ENCODE measurements at regions not wholly inside any gene's neighbourhood (a gene's known extent, or its start where the extent isn't known, plus 50 kb on each side); places are given as distances from the start of the nearest gene placed in this dataset.

GRCh38 chr21:41593051-41593759 lies 85.2 kb upstream of the TMPRSS2 start:
- no peak overlapping the region for H3K4me3 Mint-ChIP-seq
- H3K9me3 Mint-ChIP-seq, result no peaks in the 10 kb centered on the region
- no peaks in the 10 kb centered on the region for H3K36me3 Mint-ChIP-seq (ENCODE audit: low read depth)
- H3K4me1 Mint-ChIP-seq (ENCODE audit: low read depth), result no peaks in the 10 kb centered on the region
- no peak overlapping the region for H3K27ac Mint-ChIP-seq
- no peaks in the 10 kb centered on the region for H3K27me3 Mint-ChIP-seq (ENCODE audit: low read depth)

- Mint-ChIP-seq H3K27ac (no peak overlapping the region), H3K4me3 (no peak overlapping the region), H3K36me3 (ENCODE audit: low read depth) (no peaks in the 10 kb centered on the region), H3K4me1 (ENCODE audit: low read depth) (no peaks in the 10 kb centered on the region), H3K27me3 (ENCODE audit: low read depth) (peaks cover 5% of the 10 kb centered on the region), H3K9me3 (no peaks in the 10 kb centered on the region)
Measured at GRCh38 chr21:41589620-41590175, 81.7 kb upstream of the TMPRSS2 start.

GRCh38 chr21:41589131-41589530 lies 81.2 kb upstream of the TMPRSS2 start:
- Mint-ChIP-seq H3K27ac (no peak overlapping the region), H3K36me3 (ENCODE audit: low read depth) (no peaks in the 10 kb centered on the region), H3K4me1 (ENCODE audit: low read depth) (no peaks in the 10 kb centered on the region), H3K27me3 (ENCODE audit: low read depth) (peaks cover 5% of the 10 kb centered on the region), H3K4me3 (no peak overlapping the region), H3K9me3 (no peaks in the 10 kb centered on the region)

GRCh38 chr21:41585199-41585994 lies 77.4 kb upstream of the TMPRSS2 start:
- Mint-ChIP-seq H3K9me3 (no peaks in the 10 kb centered on the region), H3K36me3 (ENCODE audit: low read depth) (no peaks in the 10 kb centered on the region), H3K4me3 (no peak overlapping the region), H3K4me1 (ENCODE audit: low read depth) (no peaks in the 10 kb centered on the region), H3K27ac (no peak overlapping the region), H3K27me3 (ENCODE audit: low read depth) (peaks cover 5% of the 10 kb centered on the region)

- Mint-ChIP-seq H3K36me3 (ENCODE audit: low read depth) (no peaks in the 10 kb centered on the region), H3K4me3 (no peak overlapping the region), H3K4me1 (ENCODE audit: low read depth) (no peaks in the 10 kb centered on the region), H3K27ac (no peak overlapping the region), H3K9me3 (no peaks in the 10 kb centered on the region), H3K27me3 (ENCODE audit: low read depth) (peaks cover 5% of the 10 kb centered on the region)
Measured at GRCh38 chr21:41584603-41585176, 76.7 kb upstream of the TMPRSS2 start.

- Mint-ChIP-seq H3K27ac (no peak overlapping the region), H3K36me3 (ENCODE audit: low read depth) (no peaks in the 10 kb centered on the region), H3K27me3 (ENCODE audit: low read depth) (peaks cover 5% of the 10 kb centered on the region), H3K4me3 (no peak overlapping the region), H3K4me1 (ENCODE audit: low read depth) (no peaks in the 10 kb centered on the region), H3K9me3 (peaks cover 4% of the 10 kb centered on the region)
Measured at GRCh38 chr21:41583274-41583790, 75.4 kb upstream of the TMPRSS2 start.

GRCh38 chr21:41582866-41583265 lies 74.9 kb upstream of the TMPRSS2 start:
- H3K9me3 Mint-ChIP-seq, result peaks cover 8% of the 10 kb centered on the region
- peaks cover 5% of the 10 kb centered on the region for H3K27me3 Mint-ChIP-seq (ENCODE audit: low read depth)
- no peak overlapping the region for H3K4me3 Mint-ChIP-seq
- no peak overlapping the region for H3K27ac Mint-ChIP-seq
- H3K36me3 Mint-ChIP-seq (ENCODE audit: low read depth), result no peaks in the 10 kb centered on the region
- H3K4me1 Mint-ChIP-seq (ENCODE audit: low read depth), result no peaks in the 10 kb centered on the region

- Mint-ChIP-seq H3K36me3 (ENCODE audit: low read depth) (no peaks in the 10 kb centered on the region), H3K27me3 (ENCODE audit: low read depth) (peaks cover 5% of the 10 kb centered on the region), H3K9me3 (peaks cover 11% of the 10 kb centered on the region), H3K27ac (no peak overlapping the region), H3K4me1 (ENCODE audit: low read depth) (no peaks in the 10 kb centered on the region), H3K4me3 (no peak overlapping the region)
Measured at GRCh38 chr21:41582298-41582840, 74.4 kb upstream of the TMPRSS2 start.

- no peaks in the 10 kb centered on the region for H3K4me1 Mint-ChIP-seq (ENCODE audit: low read depth)
- H3K36me3 Mint-ChIP-seq (ENCODE audit: low read depth), result no peaks in the 10 kb centered on the region
- no peak overlapping the region for H3K27ac Mint-ChIP-seq
- H3K4me3 Mint-ChIP-seq, result no peak overlapping the region
- H3K9me3 Mint-ChIP-seq, result peaks cover 18% of the 10 kb centered on the region
- H3K27me3 Mint-ChIP-seq (ENCODE audit: low read depth), result no peaks in the 10 kb centered on the region
Measured at GRCh38 chr21:41581592-41582228, 73.8 kb upstream of the TMPRSS2 start.

GRCh38 chr21:41580758-41581554 lies 73.0 kb upstream of the TMPRSS2 start:
- Mint-ChIP-seq H3K4me1 (ENCODE audit: low read depth) (no peaks in the 10 kb centered on the region), H3K27ac (no peak overlapping the region), H3K4me3 (no peak overlapping the region), H3K36me3 (ENCODE audit: low read depth) (no peaks in the 10 kb centered on the region), H3K27me3 (ENCODE audit: low read depth) (no peaks in the 10 kb centered on the region), H3K9me3 (peaks cover 19% of the 10 kb centered on the region)

GRCh38 chr21:41579692-41580091 lies 71.7 kb upstream of the TMPRSS2 start:
- H3K27me3 Mint-ChIP-seq (ENCODE audit: low read depth), result no peaks in the 10 kb centered on the region

GRCh38 chr21:41578716-41579115 lies 70.8 kb upstream of the TMPRSS2 start:
- Mint-ChIP-seq H3K4me1 (ENCODE audit: low read depth) (no peaks in the 10 kb centered on the region), H3K27ac (no peak overlapping the region), H3K27me3 (ENCODE audit: low read depth) (no peaks in the 10 kb centered on the region), H3K36me3 (ENCODE audit: low read depth) (no peaks in the 10 kb centered on the region), H3K4me3 (no peak overlapping the region), H3K9me3 (peaks cover 19% of the 10 kb centered on the region)

More at GRCh38 chr21:41579692-41580091, 71.7 kb upstream of the TMPRSS2 start:
- Mint-ChIP-seq H3K9me3 (peaks cover 19% of the 10 kb centered on the region), H3K27ac (no peak overlapping the region), H3K4me1 (ENCODE audit: low read depth) (no peaks in the 10 kb centered on the region), H3K4me3 (no peak overlapping the region), H3K36me3 (ENCODE audit: low read depth) (no peaks in the 10 kb centered on the region)

- Mint-ChIP-seq H3K4me3 (no peak overlapping the region), H3K27me3 (ENCODE audit: low read depth) (no peaks in the 10 kb centered on the region), H3K27ac (no peak overlapping the region), H3K9me3 (peaks cover 19% of the 10 kb centered on the region), H3K36me3 (ENCODE audit: low read depth) (no peaks in the 10 kb centered on the region), H3K4me1 (ENCODE audit: low read depth) (no peaks in the 10 kb centered on the region)
Measured at GRCh38 chr21:41578083-41578482, 70.1 kb upstream of the TMPRSS2 start.

Measured in T-helper 1 cell treated with Interleukin-12 subunit alpha and Interleukin-12 subunit beta and Interleukin-4 antibody, amounts not matched to agents 30 μg/mL and 1 μg/mL, for 36 hours (primary cell).